SK-N-SH (cell line): ENCODE measurements at regions not wholly inside any gene's neighbourhood (a gene's known extent, or its start where the extent isn't known, plus 50 kb on each side); places are given as distances from the start of the nearest gene placed in this dataset.

Experiments used
- EZH2phosphoT487 ChIP-seq: fragments of 200-600 bp; sonication (generic); IDR thresholded peaks from 2 replicates; pipeline ENCODE4 v1.6.1; 2017; ENCODE audit warnings: low read depth, mixed run types, mild to moderate bottlenecking, antibody characterized with exemption, moderate library complexity, borderline replicate concordance
- MAX ChIP-seq: IDR thresholded peaks from 2 replicates; pipeline ENCODE4 v1.4.0; 2012; ENCODE audit warnings: low read depth
- POLR2AphosphoS5 ChIP-seq: IDR thresholded peaks from 2 replicates; pipeline ENCODE4 v1.6.1; 2012; ENCODE audit warnings: low read depth, low read length
- RAD21 ChIP-seq: IDR thresholded peaks from 2 replicates; pipeline ENCODE4 v1.6.1; 2012; ENCODE audit warnings: mild to moderate bottlenecking, low read length
- RCOR1 ChIP-seq: fragments of 150-350 bp; IDR thresholded peaks from 2 replicates; pipeline ENCODE4 v1.6.1; 2017; ENCODE audit warnings: antibody characterized with exemption, low read length
- REST ChIP-seq: IDR thresholded peaks from 2 replicates; pipeline ENCODE4 v1.6.1; 2012; ENCODE audit warnings: mild to moderate bottlenecking, low read depth, low read length, moderate library complexity
- SIN3A ChIP-seq: IDR thresholded peaks from 2 replicates; pipeline ENCODE4 v1.6.1; 2012; ENCODE audit warnings: low read depth, mild to moderate bottlenecking, low read length, moderate library complexity, borderline replicate concordance
- YY1 ChIP-seq: IDR thresholded peaks from 2 replicates; pipeline ENCODE4 v1.4.0; 2012; ENCODE audit warnings: low read depth, mild to moderate bottlenecking

GRCh38 chr5:12566441-12566840 lies 662.2 kb upstream of the CTNND2 start:
- TF ChIP-seq YY1, result no peak
- no peak for TF ChIP-seq RAD21
- TF ChIP-seq POLR2AphosphoS5, result no peak
- TF ChIP-seq SIN3A, result no peak
- TF ChIP-seq MAX, result no peak
- TF ChIP-seq RCOR1, result no peak
- no peak for TF ChIP-seq REST
- no peak for TF ChIP-seq EZH2phosphoT487
